ENCODE measurements at regions not wholly inside any gene's neighbourhood (a gene's known extent, or its start where the extent isn't known, plus 50 kb on each side); places are given as distances from the start of the nearest gene placed in this dataset.

- TF ChIP-seq TAF1 (conservative IDR thresholded peaks at IDR 0.05) (no peak), CTCF (IDR thresholded peaks at IDR 0.05; ENCODE audit: low read depth, low read length, missing input control) (no peak), YY1 (IDR thresholded peaks at IDR 0.05) (no peak), ZBTB33 (IDR thresholded peaks at IDR 0.05) (no peak), RAD21 (IDR thresholded peaks at IDR 0.05) (no peak)
These were observed 123.5 kb upstream of the HS6ST1 start for GRCh38 chr2:128442053-128442751.

Measured in liver (tissue), 3 donors.